GM23338 (cell line): ENCODE measurements at regions not wholly inside any gene's neighbourhood (a gene's known extent, or its start where the extent isn't known, plus 50 kb on each side); places are given as distances from the start of the nearest gene placed in this dataset.

Experiments used
- ATAC-seq: fragments of 200-7000 bp; cut with Tn5 transposase; 3 replicates; pipeline ENCODE4 v1.9.1; 2020
- DNase-seq: peaks from one replicate; pipeline ENCODE4 v3.0.0-alpha.2; 2015; ENCODE audit warnings: low spot score
- H2AFZ ChIP-seq: fragments of 200-600 bp; sonication (generic); 2 replicates; pipeline ENCODE4 v1.8.0; 2016; ENCODE audit warnings: antibody characterized with exemption, mild to moderate bottlenecking, moderate library complexity
- H3F3A ChIP-seq: fragments of 200-600 bp; sonication (generic); replicated peaks from 2 replicates; pipeline ENCODE4 v1.8.0; 2017; ENCODE audit warnings: antibody characterized with exemption, mixed run types, low read depth
- H3K27ac ChIP-seq: fragments of 200-600 bp; sonication (generic); 2 replicates; pipeline ENCODE4 v1.6.1; 2016; ENCODE audit warnings: low read depth
- H3K27me3 ChIP-seq: fragments of 200-600 bp; sonication (generic); 2 replicates; pipeline ENCODE4 v1.8.0; 2016; ENCODE audit warnings: mild to moderate bottlenecking, mixed run types, moderate library complexity; ENCODE audit not compliant: insufficient read depth
- H3K36me3 ChIP-seq: fragments of 200-600 bp; sonication (generic); 2 replicates; pipeline ENCODE4 v1.8.0; 2016; ENCODE audit warnings: mild to moderate bottlenecking; ENCODE audit not compliant: insufficient read depth
- H3K4me1 ChIP-seq: fragments of 200-600 bp; sonication (generic); 2 replicates; pipeline ENCODE4 v1.8.0; 2016; ENCODE audit warnings: mild to moderate bottlenecking, moderate library complexity; ENCODE audit not compliant: insufficient read depth
- H3K4me2 ChIP-seq: fragments of 200-600 bp; sonication (generic); 2 replicates; pipeline ENCODE4 v1.7.1; 2017; ENCODE audit warnings: mixed run types
- H3K4me3 ChIP-seq: fragments of 200-600 bp; sonication (generic); 2 replicates; pipeline ENCODE4 v1.6.1; 2016; ENCODE audit warnings: mixed run types
- H3K79me2 ChIP-seq: fragments of 200-600 bp; sonication (generic); replicated peaks from 2 replicates; pipeline ENCODE4 v1.8.0; 2017; ENCODE audit warnings: mild to moderate bottlenecking; ENCODE audit not compliant: insufficient read depth
- H3K9me2 ChIP-seq: fragments of 200-600 bp; sonication (generic); 2 replicates; pipeline ENCODE4 v1.8.0; 2017; ENCODE audit not compliant: insufficient read depth
- H4K20me1 ChIP-seq: fragments of 200-600 bp; sonication (generic); replicated peaks from 2 replicates; pipeline ENCODE4 v1.8.0; 2017; ENCODE audit warnings: mild to moderate bottlenecking; ENCODE audit not compliant: insufficient read depth
- H3K27ac Mint-ChIP-seq: 2 replicates; pipeline ENCODE4 v1.8.0; 2020; ENCODE audit warnings: inconsistent platforms, mild to moderate bottlenecking, moderate library complexity, mixed read lengths
- H3K27me3 Mint-ChIP-seq: 3 replicates; pipeline ENCODE4 v1.8.0; 2022; ENCODE audit warnings: low read depth, mild to moderate bottlenecking, moderate library complexity, mixed read lengths, inconsistent platforms; ENCODE audit not compliant: insufficient read depth, poor library complexity
- H3K36me3 Mint-ChIP-seq: 3 replicates; pipeline ENCODE4 v1.8.0; 2021; ENCODE audit warnings: low read depth, mild to moderate bottlenecking, inconsistent platforms, moderate library complexity, mixed read lengths
- H3K4me1 Mint-ChIP-seq: 3 replicates; pipeline ENCODE4 v1.8.0; 2020; ENCODE audit warnings: mild to moderate bottlenecking, inconsistent platforms, mixed read lengths
- H3K4me3 Mint-ChIP-seq: 3 replicates; pipeline ENCODE4 v1.8.0; 2021; ENCODE audit warnings: moderate library complexity, mild to moderate bottlenecking, inconsistent platforms, mixed read lengths
- H3K9me3 Mint-ChIP-seq: 3 replicates; pipeline ENCODE4 v1.8.0; 2020; ENCODE audit warnings: moderate library complexity, mild to moderate bottlenecking, inconsistent platforms, mixed read lengths
- EZH2phosphoT487 ChIP-seq: fragments of 200-600 bp; sonication (generic); IDR thresholded peaks from one replicate; pipeline ENCODE4 v1.8.1; 2018; ENCODE audit warnings: antibody characterized with exemption; ENCODE audit not compliant: unreplicated experiment
- NANOG ChIP-seq: IDR thresholded peaks from 2 replicates; pipeline ENCODE4 v1.6.1; 2016; ENCODE audit warnings: antibody characterized with exemption, borderline replicate concordance
- STAT1 ChIP-seq: IDR thresholded peaks from one replicate; pipeline ENCODE4 v1.6.1; 2016; ENCODE audit warnings: antibody characterized with exemption; ENCODE audit not compliant: unreplicated experiment
- ZNF462 ChIP-seq: fragments of 250-450 bp; sonication (Bioruptor Pico); IDR thresholded peaks from 2 replicates; pipeline ENCODE4 v1.5.0; 2020; ENCODE audit warnings: mild to moderate bottlenecking, moderate library complexity

GRCh38 chr19:31578326-31578725, 229.1 kb upstream of the TSHZ3 start:
- Histone ChIP-seq H3K4me2 (no peak overlapping the region), H3K27ac (no peak overlapping the region), H3F3A (no peaks in the 10 kb centered on the region), H3K9me2 (no peaks in the 10 kb centered on the region), H4K20me1 (no peaks in the 10 kb centered on the region), H3K4me3 (no peak overlapping the region), H3K36me3 (no peaks in the 10 kb centered on the region), H3K4me1 (peaks cover 6% of the 10 kb centered on the region), H3K79me2 (no peaks in the 10 kb centered on the region), H2AFZ (peak overlapping the region; percentile 56; the same call in 1 of the 2 replicates), H3K27me3 (no peaks in the 10 kb centered on the region)
- Mint-ChIP-seq H3K27ac (no peak overlapping the region), H3K4me3 (no peak overlapping the region), H3K27me3 (no peaks in the 10 kb centered on the region), H3K4me1 (peaks cover 34% of the 10 kb centered on the region), H3K9me3 (no peaks in the 10 kb centered on the region), H3K36me3 (no peaks in the 10 kb centered on the region)
- TF ChIP-seq ZNF462 (CRISPR knock-in tag) (no peak), STAT1 (no peak)
- no peak for DNase-seq
- ATAC-seq = no peak

- no peak overlapping the region for H3K4me3 Mint-ChIP-seq
- no peak for TF ChIP-seq NANOG
- TF ChIP-seq EZH2phosphoT487 = no peak
- no peak for TF ChIP-seq STAT1
- TF ChIP-seq ZNF462 (CRISPR knock-in tag) = no peak
- H3K4me2 ChIP-seq = no peak overlapping the region
Measured at GRCh38 chr19:31583148-31583547, 233.9 kb upstream of the TSHZ3 start.

More at GRCh38 chr19:31583148-31583547, 233.9 kb upstream of the TSHZ3 start:
- Mint-ChIP-seq H3K27ac (no peak overlapping the region), H3K36me3 (no peaks in the 10 kb centered on the region; the same call in 2 of the 3 replicates), H3K4me1 (peaks cover 6% of the 10 kb centered on the region), H3K27me3 (no peaks in the 10 kb centered on the region), H3K9me3 (no peaks in the 10 kb centered on the region)
- Histone ChIP-seq H3K79me2 (no peaks in the 10 kb centered on the region), H4K20me1 (no peaks in the 10 kb centered on the region), H3K36me3 (no peaks in the 10 kb centered on the region), H3K9me2 (peaks cover 6% of the 10 kb centered on the region), H3K27ac (no peak overlapping the region), H3F3A (no peaks in the 10 kb centered on the region), H3K4me1 (no peaks in the 10 kb centered on the region), H3K27me3 (no peaks in the 10 kb centered on the region), H2AFZ (peak overlapping the region; percentile 49), H3K4me3 (no peak overlapping the region)
- ATAC-seq (no peak), DNase-seq (no peak)
